ENCODE measurements at regions not wholly inside any gene's neighbourhood (a gene's known extent, or its start where the extent isn't known, plus 50 kb on each side); places are given as distances from the start of the nearest gene placed in this dataset.

GRCh38 chr4:152095701-152096070 lies 334.9 kb upstream of the GATB start:
- no peak for TF ChIP-seq EZH2phosphoT487 (IDR thresholded peaks at IDR 0.05; ENCODE audit: borderline replicate concordance, low read length)
- no peak for TF ChIP-seq CTCF (IDR thresholded peaks at IDR 0.05; ENCODE audit: low read depth, low read length, poor library complexity, severe bottlenecking)
- Histone ChIP-seq H3K79me2 (ENCODE audit: control insufficient read depth, low read length) (no peaks in the 10 kb centered on the region), H3K27ac (ENCODE audit: low read depth, low read length) (no peak overlapping the region), H3K4me1 (ENCODE audit: control insufficient read depth, low read length) (peaks cover 6% of the 10 kb centered on the region), H3K27me3 (ENCODE audit: control insufficient read depth, low read length) (no peaks in the 10 kb centered on the region), H3K9me3 (ENCODE audit: control insufficient read depth, insufficient read depth, low read length) (no peaks in the 10 kb centered on the region), H3K4me2 (ENCODE audit: low read length) (no peak overlapping the region), H3F3A (ENCODE audit: control insufficient read depth, insufficient read depth) (no peaks in the 10 kb centered on the region), H3K36me3 (ENCODE audit: control insufficient read depth, low read length) (no peaks in the 10 kb centered on the region), H3K4me3 (ENCODE audit: low read length) (no peak overlapping the region), H4K20me1 (ENCODE audit: control insufficient read depth, insufficient read depth, low read depth, low read length) (no peaks in the 10 kb centered on the region), H3K9me2 (replicated peaks; ENCODE audit: control insufficient read depth, low read length) (no peaks in the 10 kb centered on the region)

- H3K27ac ChIP-seq (ENCODE audit: low read depth, low read length): no peak overlapping the region
- H3K9me3 ChIP-seq (ENCODE audit: control insufficient read depth, insufficient read depth, low read length): no peaks in the 10 kb centered on the region
- peaks cover under 1% of the 10 kb centered on the region for H3K4me1 ChIP-seq (ENCODE audit: control insufficient read depth, low read length)
- H3K27me3 ChIP-seq (ENCODE audit: control insufficient read depth, low read length): no peaks in the 10 kb centered on the region
- H3F3A ChIP-seq (ENCODE audit: control insufficient read depth, insufficient read depth): no peaks in the 10 kb centered on the region
- no peak overlapping the region for H3K4me2 ChIP-seq (ENCODE audit: low read length)
- H3K79me2 ChIP-seq (ENCODE audit: control insufficient read depth, low read length): no peaks in the 10 kb centered on the region
- no peaks in the 10 kb centered on the region for H3K36me3 ChIP-seq (ENCODE audit: control insufficient read depth, low read length)
- no peak overlapping the region for H3K4me3 ChIP-seq (ENCODE audit: low read length)
- no peaks in the 10 kb centered on the region for H4K20me1 ChIP-seq (ENCODE audit: control insufficient read depth, insufficient read depth, low read depth, low read length)
- TF ChIP-seq EZH2phosphoT487 (IDR thresholded peaks at IDR 0.05; ENCODE audit: borderline replicate concordance, low read length): no peak
- TF ChIP-seq CTCF (IDR thresholded peaks at IDR 0.05; ENCODE audit: low read depth, low read length, poor library complexity, severe bottlenecking): no peak
- no peaks in the 10 kb centered on the region for H3K9me2 ChIP-seq (replicated peaks; ENCODE audit: control insufficient read depth, low read length)
These were observed 334.3 kb upstream of the GATB start for GRCh38 chr4:152094970-152095700.

GRCh38 chr4:152091405-152091804 lies 330.6 kb upstream of the GATB start:
- H3K79me2 ChIP-seq (ENCODE audit: control insufficient read depth, low read length): no peaks in the 10 kb centered on the region

More at GRCh38 chr4:152091405-152091804, 330.6 kb upstream of the GATB start:
- H3K36me3 ChIP-seq (ENCODE audit: control insufficient read depth, low read length): no peaks in the 10 kb centered on the region
- H3K27ac ChIP-seq (ENCODE audit: low read depth, low read length): no peak overlapping the region
- no peaks in the 10 kb centered on the region for H3K4me1 ChIP-seq (ENCODE audit: control insufficient read depth, low read length)
- H3K27me3 ChIP-seq (ENCODE audit: control insufficient read depth, low read length): no peaks in the 10 kb centered on the region
- TF ChIP-seq CTCF (IDR thresholded peaks at IDR 0.05; ENCODE audit: low read depth, low read length, poor library complexity, severe bottlenecking): no peak
- TF ChIP-seq EZH2phosphoT487 (IDR thresholded peaks at IDR 0.05; ENCODE audit: borderline replicate concordance, low read length): no peak
- no peaks in the 10 kb centered on the region for H3K9me3 ChIP-seq (ENCODE audit: control insufficient read depth, insufficient read depth, low read length)
- no peaks in the 10 kb centered on the region for H3K9me2 ChIP-seq (replicated peaks; ENCODE audit: control insufficient read depth, low read length)
- H3F3A ChIP-seq (ENCODE audit: control insufficient read depth, insufficient read depth): no peaks in the 10 kb centered on the region
- H3K4me2 ChIP-seq (ENCODE audit: low read length): no peak overlapping the region
- H4K20me1 ChIP-seq (ENCODE audit: control insufficient read depth, insufficient read depth, low read depth, low read length): no peaks in the 10 kb centered on the region
- no peak overlapping the region for H3K4me3 ChIP-seq (ENCODE audit: low read length)

Measured in DOHH2 (cell line).